MM.1S (cell line): ENCODE measurements at regions not wholly inside any gene's neighbourhood (a gene's known extent, or its start where the extent isn't known, plus 50 kb on each side); places are given as distances from the start of the nearest gene placed in this dataset.

Experiments used
- EZH2 ChIP-seq: fragments of 300-600 bp; sonication (generic); optimal IDR thresholded peaks from 2 replicates; pipeline ENCODE3; 2017; ENCODE audit warnings: low read depth, mild to moderate bottlenecking, antibody characterized with exemption, low read length, mixed read lengths
- TF ChIP-seq, protein P1 (sequence below): fragments of 300-600 bp; sonication (generic); IDR thresholded peaks from 2 replicates; pipeline ENCODE4 v1.5.1; 2016; ENCODE audit warnings: antibody characterized with exemption, low read length, mixed read lengths

- TF ChIP-seq, protein P1, sequence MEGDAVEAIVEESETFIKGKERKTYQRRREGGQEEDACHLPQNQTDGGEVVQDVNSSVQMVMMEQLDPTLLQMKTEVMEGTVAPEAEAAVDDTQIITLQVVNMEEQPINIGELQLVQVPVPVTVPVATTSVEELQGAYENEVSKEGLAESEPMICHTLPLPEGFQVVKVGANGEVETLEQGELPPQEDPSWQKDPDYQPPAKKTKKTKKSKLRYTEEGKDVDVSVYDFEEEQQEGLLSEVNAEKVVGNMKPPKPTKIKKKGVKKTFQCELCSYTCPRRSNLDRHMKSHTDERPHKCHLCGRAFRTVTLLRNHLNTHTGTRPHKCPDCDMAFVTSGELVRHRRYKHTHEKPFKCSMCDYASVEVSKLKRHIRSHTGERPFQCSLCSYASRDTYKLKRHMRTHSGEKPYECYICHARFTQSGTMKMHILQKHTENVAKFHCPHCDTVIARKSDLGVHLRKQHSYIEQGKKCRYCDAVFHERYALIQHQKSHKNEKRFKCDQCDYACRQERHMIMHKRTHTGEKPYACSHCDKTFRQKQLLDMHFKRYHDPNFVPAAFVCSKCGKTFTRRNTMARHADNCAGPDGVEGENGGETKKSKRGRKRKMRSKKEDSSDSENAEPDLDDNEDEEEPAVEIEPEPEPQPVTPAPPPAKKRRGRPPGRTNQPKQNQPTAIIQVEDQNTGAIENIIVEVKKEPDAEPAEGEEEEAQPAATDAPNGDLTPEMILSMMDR, result no peak
- no peak for TF ChIP-seq EZH2
Observed at GRCh38 chr6:142558786-142559185, 257.0 kb downstream of the ADGRG6 start.
